GM23338 (cell line): ENCODE measurements at regions not wholly inside any gene's neighbourhood (a gene's known extent, or its start where the extent isn't known, plus 50 kb on each side); places are given as distances from the start of the nearest gene placed in this dataset.

ENCODE experiments used
- ATAC-seq: fragments of 200-7000 bp; cut with Tn5 transposase; 3 replicates; pipeline ENCODE4 v1.9.1; 2020
- DNase-seq: peaks from one replicate; pipeline ENCODE4 v3.0.0-alpha.2; 2015; ENCODE audit warnings: low spot score
- H2AFZ ChIP-seq: fragments of 200-600 bp; sonication (generic); 2 replicates; pipeline ENCODE4 v1.8.0; 2016; ENCODE audit warnings: antibody characterized with exemption, mild to moderate bottlenecking, moderate library complexity
- H3F3A ChIP-seq: fragments of 200-600 bp; sonication (generic); replicated peaks from 2 replicates; pipeline ENCODE4 v1.8.0; 2017; ENCODE audit warnings: antibody characterized with exemption, mixed run types, low read depth
- H3K27ac ChIP-seq: fragments of 200-600 bp; sonication (generic); 2 replicates; pipeline ENCODE4 v1.6.1; 2016; ENCODE audit warnings: low read depth
- H3K27me3 ChIP-seq: fragments of 200-600 bp; sonication (generic); 2 replicates; pipeline ENCODE4 v1.8.0; 2016; ENCODE audit warnings: mild to moderate bottlenecking, mixed run types, moderate library complexity; ENCODE audit not compliant: insufficient read depth
- H3K36me3 ChIP-seq: fragments of 200-600 bp; sonication (generic); 2 replicates; pipeline ENCODE4 v1.8.0; 2016; ENCODE audit warnings: mild to moderate bottlenecking; ENCODE audit not compliant: insufficient read depth
- H3K4me1 ChIP-seq: fragments of 200-600 bp; sonication (generic); 2 replicates; pipeline ENCODE4 v1.8.0; 2016; ENCODE audit warnings: mild to moderate bottlenecking, moderate library complexity; ENCODE audit not compliant: insufficient read depth
- H3K4me2 ChIP-seq: fragments of 200-600 bp; sonication (generic); 2 replicates; pipeline ENCODE4 v1.7.1; 2017; ENCODE audit warnings: mixed run types
- H3K4me3 ChIP-seq: fragments of 200-600 bp; sonication (generic); 2 replicates; pipeline ENCODE4 v1.6.1; 2016; ENCODE audit warnings: mixed run types
- H3K79me2 ChIP-seq: fragments of 200-600 bp; sonication (generic); replicated peaks from 2 replicates; pipeline ENCODE4 v1.8.0; 2017; ENCODE audit warnings: mild to moderate bottlenecking; ENCODE audit not compliant: insufficient read depth
- H3K9me2 ChIP-seq: fragments of 200-600 bp; sonication (generic); 2 replicates; pipeline ENCODE4 v1.8.0; 2017; ENCODE audit not compliant: insufficient read depth
- H4K20me1 ChIP-seq: fragments of 200-600 bp; sonication (generic); replicated peaks from 2 replicates; pipeline ENCODE4 v1.8.0; 2017; ENCODE audit warnings: mild to moderate bottlenecking; ENCODE audit not compliant: insufficient read depth
- H3K27ac Mint-ChIP-seq: 2 replicates; pipeline ENCODE4 v1.8.0; 2020; ENCODE audit warnings: inconsistent platforms, mild to moderate bottlenecking, moderate library complexity, mixed read lengths
- H3K27me3 Mint-ChIP-seq: 3 replicates; pipeline ENCODE4 v1.8.0; 2022; ENCODE audit warnings: low read depth, mild to moderate bottlenecking, moderate library complexity, mixed read lengths, inconsistent platforms; ENCODE audit not compliant: insufficient read depth, poor library complexity
- H3K36me3 Mint-ChIP-seq: 3 replicates; pipeline ENCODE4 v1.8.0; 2021; ENCODE audit warnings: low read depth, mild to moderate bottlenecking, inconsistent platforms, moderate library complexity, mixed read lengths
- H3K4me1 Mint-ChIP-seq: 3 replicates; pipeline ENCODE4 v1.8.0; 2020; ENCODE audit warnings: mild to moderate bottlenecking, inconsistent platforms, mixed read lengths
- H3K4me3 Mint-ChIP-seq: 3 replicates; pipeline ENCODE4 v1.8.0; 2021; ENCODE audit warnings: moderate library complexity, mild to moderate bottlenecking, inconsistent platforms, mixed read lengths
- H3K9me3 Mint-ChIP-seq: 3 replicates; pipeline ENCODE4 v1.8.0; 2020; ENCODE audit warnings: moderate library complexity, mild to moderate bottlenecking, inconsistent platforms, mixed read lengths
- CREB1 ChIP-seq: fragments of 250-450 bp; sonication (Bioruptor Pico); IDR thresholded peaks from 2 replicates; pipeline ENCODE4 v1.5.0; 2020; ENCODE audit warnings: low read depth, mild to moderate bottlenecking, moderate library complexity
- EZH2 ChIP-seq: fragments of 200-600 bp; sonication (generic); IDR thresholded peaks from one replicate; pipeline ENCODE4 v1.8.0; 2017; ENCODE audit warnings: antibody characterized with exemption, mild to moderate bottlenecking, low read depth; ENCODE audit not compliant: unreplicated experiment
- EZH2phosphoT487 ChIP-seq: fragments of 200-600 bp; sonication (generic); IDR thresholded peaks from one replicate; pipeline ENCODE4 v1.8.1; 2018; ENCODE audit warnings: antibody characterized with exemption; ENCODE audit not compliant: unreplicated experiment
- JUNB ChIP-seq: IDR thresholded peaks from one replicate; pipeline ENCODE4 v1.6.1; 2016; ENCODE audit warnings: antibody characterized with exemption; ENCODE audit not compliant: unreplicated experiment
- NANOG ChIP-seq: IDR thresholded peaks from 2 replicates; pipeline ENCODE4 v1.6.1; 2016; ENCODE audit warnings: antibody characterized with exemption, borderline replicate concordance
- POLR2AphosphoS5 ChIP-seq: IDR thresholded peaks from 2 replicates; pipeline ENCODE4 v1.6.1; 2016; ENCODE audit warnings: antibody characterized with exemption, low read depth
- STAT1 ChIP-seq: IDR thresholded peaks from one replicate; pipeline ENCODE4 v1.6.1; 2016; ENCODE audit warnings: antibody characterized with exemption; ENCODE audit not compliant: unreplicated experiment
- ZNF331 ChIP-seq: fragments of 250-450 bp; sonication (Bioruptor Pico); IDR thresholded peaks from 2 replicates; pipeline ENCODE4 v1.5.0; 2020; ENCODE audit warnings: low read depth, mild to moderate bottlenecking, moderate library complexity
- TF ChIP-seq, protein P1 (sequence below): IDR thresholded peaks from one replicate; pipeline ENCODE4 v1.6.1; 2018; ENCODE audit warnings: antibody characterized with exemption; ENCODE audit not compliant: unreplicated experiment
- TF ChIP-seq, protein P2 (sequence below): fragments of 250-450 bp; sonication (Bioruptor Pico); IDR thresholded peaks from 2 replicates; pipeline ENCODE4 v1.5.0; 2020; ENCODE audit warnings: mild to moderate bottlenecking, moderate library complexity

- no peak overlapping the region for H3K4me2 ChIP-seq
- no peak overlapping the region for H2AFZ ChIP-seq
- H3K4me1 ChIP-seq, result no peaks in the 10 kb centered on the region
- Mint-ChIP-seq H3K4me3 (no peak overlapping the region), H3K27ac (no peak overlapping the region), H3K9me3 (no peaks in the 10 kb centered on the region), H3K4me1 (no peaks in the 10 kb centered on the region; the same call in 2 of the 3 replicates), H3K36me3 (no peaks in the 10 kb centered on the region), H3K27me3 (no peaks in the 10 kb centered on the region)
- no peaks in the 10 kb centered on the region for H3F3A ChIP-seq
- DNase-seq (no peak), ATAC-seq (no peak)
- H3K27ac ChIP-seq, result no peak overlapping the region
- no peaks in the 10 kb centered on the region for H3K36me3 ChIP-seq
- no peaks in the 10 kb centered on the region for H3K9me2 ChIP-seq
- H3K79me2 ChIP-seq, result no peaks in the 10 kb centered on the region
- H3K27me3 ChIP-seq, result no peaks in the 10 kb centered on the region
- H3K4me3 ChIP-seq, result no peak overlapping the region
- no peaks in the 10 kb centered on the region for H4K20me1 ChIP-seq
- TF ChIP-seq, protein P1, sequence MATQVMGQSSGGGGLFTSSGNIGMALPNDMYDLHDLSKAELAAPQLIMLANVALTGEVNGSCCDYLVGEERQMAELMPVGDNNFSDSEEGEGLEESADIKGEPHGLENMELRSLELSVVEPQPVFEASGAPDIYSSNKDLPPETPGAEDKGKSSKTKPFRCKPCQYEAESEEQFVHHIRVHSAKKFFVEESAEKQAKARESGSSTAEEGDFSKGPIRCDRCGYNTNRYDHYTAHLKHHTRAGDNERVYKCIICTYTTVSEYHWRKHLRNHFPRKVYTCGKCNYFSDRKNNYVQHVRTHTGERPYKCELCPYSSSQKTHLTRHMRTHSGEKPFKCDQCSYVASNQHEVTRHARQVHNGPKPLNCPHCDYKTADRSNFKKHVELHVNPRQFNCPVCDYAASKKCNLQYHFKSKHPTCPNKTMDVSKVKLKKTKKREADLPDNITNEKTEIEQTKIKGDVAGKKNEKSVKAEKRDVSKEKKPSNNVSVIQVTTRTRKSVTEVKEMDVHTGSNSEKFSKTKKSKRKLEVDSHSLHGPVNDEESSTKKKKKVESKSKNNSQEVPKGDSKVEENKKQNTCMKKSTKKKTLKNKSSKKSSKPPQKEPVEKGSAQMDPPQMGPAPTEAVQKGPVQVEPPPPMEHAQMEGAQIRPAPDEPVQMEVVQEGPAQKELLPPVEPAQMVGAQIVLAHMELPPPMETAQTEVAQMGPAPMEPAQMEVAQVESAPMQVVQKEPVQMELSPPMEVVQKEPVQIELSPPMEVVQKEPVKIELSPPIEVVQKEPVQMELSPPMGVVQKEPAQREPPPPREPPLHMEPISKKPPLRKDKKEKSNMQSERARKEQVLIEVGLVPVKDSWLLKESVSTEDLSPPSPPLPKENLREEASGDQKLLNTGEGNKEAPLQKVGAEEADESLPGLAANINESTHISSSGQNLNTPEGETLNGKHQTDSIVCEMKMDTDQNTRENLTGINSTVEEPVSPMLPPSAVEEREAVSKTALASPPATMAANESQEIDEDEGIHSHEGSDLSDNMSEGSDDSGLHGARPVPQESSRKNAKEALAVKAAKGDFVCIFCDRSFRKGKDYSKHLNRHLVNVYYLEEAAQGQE, result no peak
- TF ChIP-seq JUNB (no peak), POLR2AphosphoS5 (no peak), ZNF331 (CRISPR knock-in tag) (no peak)
Observed at GRCh38 chr2:116378786-116379185, 1435.7 kb upstream of the DDX18 start.

GRCh38 chr2:116411211-116411610, 1403.3 kb upstream of the DDX18 start:
- peaks cover 3% of the 10 kb centered on the region for H3K9me2 ChIP-seq
- H3K79me2 ChIP-seq, result no peaks in the 10 kb centered on the region
- H4K20me1 ChIP-seq, result no peaks in the 10 kb centered on the region
- H3K4me3 ChIP-seq, result no peak overlapping the region
- DNase-seq (no peak), ATAC-seq (no peak)
- no peaks in the 10 kb centered on the region for H3K4me1 Mint-ChIP-seq
- peaks cover 13% of the 10 kb centered on the region for H3K36me3 Mint-ChIP-seq
- no peak overlapping the region for H3K4me3 Mint-ChIP-seq
- no peaks in the 10 kb centered on the region for H3K36me3 ChIP-seq
- no peaks in the 10 kb centered on the region for H3K4me1 ChIP-seq
- no peaks in the 10 kb centered on the region for H3K27me3 ChIP-seq
- H3F3A ChIP-seq, result no peaks in the 10 kb centered on the region
- no peak overlapping the region for H3K4me2 ChIP-seq
- no peaks in the 10 kb centered on the region for H3K27me3 Mint-ChIP-seq
- no peak overlapping the region for H3K27ac Mint-ChIP-seq
- H3K9me3 Mint-ChIP-seq, result peaks cover 23% of the 10 kb centered on the region
- no peak overlapping the region for H3K27ac ChIP-seq
- no peak overlapping the region for H2AFZ ChIP-seq
- TF ChIP-seq EZH2 (no peak), JUNB (no peak), POLR2AphosphoS5 (no peak), CREB1 (CRISPR knock-in tag) (no peak), NANOG (no peak), STAT1 (no peak), EZH2phosphoT487 (no peak)
- TF ChIP-seq, protein P2, sequence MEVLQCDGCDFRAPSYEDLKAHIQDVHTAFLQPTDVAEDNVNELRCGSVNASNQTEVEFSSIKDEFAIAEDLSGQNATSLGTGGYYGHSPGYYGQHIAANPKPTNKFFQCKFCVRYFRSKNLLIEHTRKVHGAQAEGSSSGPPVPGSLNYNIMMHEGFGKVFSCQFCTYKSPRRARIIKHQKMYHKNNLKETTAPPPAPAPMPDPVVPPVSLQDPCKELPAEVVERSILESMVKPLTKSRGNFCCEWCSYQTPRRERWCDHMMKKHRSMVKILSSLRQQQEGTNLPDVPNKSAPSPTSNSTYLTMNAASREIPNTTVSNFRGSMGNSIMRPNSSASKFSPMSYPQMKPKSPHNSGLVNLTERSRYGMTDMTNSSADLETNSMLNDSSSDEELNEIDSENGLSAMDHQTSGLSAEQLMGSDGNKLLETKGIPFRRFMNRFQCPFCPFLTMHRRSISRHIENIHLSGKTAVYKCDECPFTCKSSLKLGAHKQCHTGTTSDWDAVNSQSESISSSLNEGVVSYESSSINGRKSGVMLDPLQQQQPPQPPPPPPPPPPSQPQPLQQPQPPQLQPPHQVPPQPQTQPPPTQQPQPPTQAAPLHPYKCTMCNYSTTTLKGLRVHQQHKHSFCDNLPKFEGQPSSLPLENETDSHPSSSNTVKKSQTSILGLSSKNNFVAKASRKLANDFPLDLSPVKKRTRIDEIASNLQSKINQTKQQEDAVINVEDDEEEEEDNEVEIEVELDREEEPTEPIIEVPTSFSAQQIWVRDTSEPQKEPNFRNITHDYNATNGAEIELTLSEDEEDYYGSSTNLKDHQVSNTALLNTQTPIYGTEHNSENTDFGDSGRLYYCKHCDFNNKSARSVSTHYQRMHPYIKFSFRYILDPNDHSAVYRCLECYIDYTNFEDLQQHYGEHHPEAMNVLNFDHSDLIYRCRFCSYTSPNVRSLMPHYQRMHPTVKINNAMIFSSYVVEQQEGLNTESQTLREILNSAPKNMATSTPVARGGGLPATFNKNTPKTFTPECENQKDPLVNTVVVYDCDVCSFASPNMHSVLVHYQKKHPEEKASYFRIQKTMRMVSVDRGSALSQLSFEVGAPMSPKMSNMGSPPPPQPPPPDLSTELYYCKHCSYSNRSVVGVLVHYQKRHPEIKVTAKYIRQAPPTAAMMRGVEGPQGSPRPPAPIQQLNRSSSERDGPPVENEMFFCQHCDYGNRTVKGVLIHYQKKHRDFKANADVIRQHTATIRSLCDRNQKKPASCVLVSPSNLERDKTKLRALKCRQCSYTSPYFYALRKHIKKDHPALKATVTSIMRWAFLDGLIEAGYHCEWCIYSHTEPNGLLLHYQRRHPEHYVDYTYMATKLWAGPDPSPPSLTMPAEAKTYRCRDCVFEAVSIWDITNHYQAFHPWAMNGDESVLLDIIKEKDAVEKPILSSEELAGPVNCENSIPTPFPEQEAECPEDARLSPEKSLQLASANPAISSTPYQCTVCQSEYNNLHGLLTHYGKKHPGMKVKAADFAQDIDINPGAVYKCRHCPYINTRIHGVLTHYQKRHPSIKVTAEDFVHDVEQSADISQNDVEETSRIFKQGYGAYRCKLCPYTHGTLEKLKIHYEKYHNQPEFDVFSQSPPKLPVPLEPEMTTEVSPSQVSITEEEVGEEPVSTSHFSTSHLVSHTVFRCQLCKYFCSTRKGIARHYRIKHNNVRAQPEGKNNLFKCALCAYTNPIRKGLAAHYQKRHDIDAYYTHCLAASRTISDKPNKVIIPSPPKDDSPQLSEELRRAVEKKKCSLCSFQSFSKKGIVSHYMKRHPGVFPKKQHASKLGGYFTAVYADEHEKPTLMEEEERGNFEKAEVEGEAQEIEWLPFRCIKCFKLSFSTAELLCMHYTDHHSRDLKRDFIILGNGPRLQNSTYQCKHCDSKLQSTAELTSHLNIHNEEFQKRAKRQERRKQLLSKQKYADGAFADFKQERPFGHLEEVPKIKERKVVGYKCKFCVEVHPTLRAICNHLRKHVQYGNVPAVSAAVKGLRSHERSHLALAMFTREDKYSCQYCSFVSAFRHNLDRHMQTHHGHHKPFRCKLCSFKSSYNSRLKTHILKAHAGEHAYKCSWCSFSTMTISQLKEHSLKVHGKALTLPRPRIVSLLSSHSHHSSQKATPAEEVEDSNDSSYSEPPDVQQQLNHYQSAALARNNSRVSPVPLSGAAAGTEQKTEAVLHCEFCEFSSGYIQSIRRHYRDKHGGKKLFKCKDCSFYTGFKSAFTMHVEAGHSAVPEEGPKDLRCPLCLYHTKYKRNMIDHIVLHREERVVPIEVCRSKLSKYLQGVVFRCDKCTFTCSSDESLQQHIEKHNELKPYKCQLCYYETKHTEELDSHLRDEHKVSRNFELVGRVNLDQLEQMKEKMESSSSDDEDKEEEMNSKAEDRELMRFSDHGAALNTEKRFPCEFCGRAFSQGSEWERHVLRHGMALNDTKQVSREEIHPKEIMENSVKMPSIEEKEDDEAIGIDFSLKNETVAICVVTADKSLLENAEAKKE, result no peak
